IMR-90 (cell line): ENCODE measurements at regions not wholly inside any gene's neighbourhood (a gene's known extent, or its start where the extent isn't known, plus 50 kb on each side); places are given as distances from the start of the nearest gene placed in this dataset.

Experiments
- ATAC-seq: fragments of 200-7000 bp; cut with Tn5 transposase; 2 replicates; pipeline ENCODE4 v1.9.1; 2020; ENCODE audit warnings: low read depth, mild to moderate bottlenecking, moderate library complexity
- BruUV-seq: library from RNA; stranded (reverse); fragments of 400-500 nt; replicated peaks from 2 replicates; lab custom pipeline; 2021; lab: Mats Ljungman, UMichigan
- CTCF ChIA-PET: fragments of 300-600 bp; formaldehyde crosslinking; extraction: SDS; loops from one replicate; lab custom pipeline; 2021; ENCODE audit warnings: antibody characterized with exemption; lab: Yijun Ruan, JAX
- POLR2A ChIA-PET: fragments of 300-600 bp; sonication (Branson Sonifier 250); formaldehyde crosslinking; loops from one replicate; lab custom pipeline; 2022; ENCODE audit warnings: antibody characterized with exemption; ENCODE audit not compliant: unreplicated experiment; lab: Charles Lee
- DNase-seq: peaks from one replicate; pipeline ENCODE4 v3.0.0; 2013
- H2AFZ ChIP-seq: replicated peaks from 2 replicates; pipeline ENCODE3; 2013; ENCODE audit warnings: low read length, mild to moderate bottlenecking; ENCODE audit not compliant: poor library complexity
- H2AK5ac ChIP-seq: 2 replicates; pipeline ENCODE4 v1.6.1; 2013; ENCODE audit warnings: low read depth, low read length, inconsistent platforms
- H2AK9ac ChIP-seq: replicated peaks from 2 replicates; pipeline ENCODE3; 2013; ENCODE audit warnings: mild to moderate bottlenecking, low read depth, low read length, moderate library complexity; ENCODE audit not compliant: poor library complexity
- H2BK120ac ChIP-seq: 2 replicates; pipeline ENCODE4 v1.6.1; 2013; ENCODE audit warnings: low read depth, low read length, inconsistent platforms
- H2BK15ac ChIP-seq: 3 replicates; pipeline ENCODE4 v1.6.1; 2013; ENCODE audit warnings: low read depth, low read length, inconsistent platforms
- H2BK20ac ChIP-seq: 2 replicates; pipeline ENCODE4 v1.6.1; 2013; ENCODE audit warnings: low read depth, mild to moderate bottlenecking, inconsistent platforms, low read length, moderate library complexity
- H2BK5ac ChIP-seq: 2 replicates; pipeline ENCODE4 v1.6.1; 2013; ENCODE audit warnings: mild to moderate bottlenecking, low read depth, low read length, inconsistent platforms; ENCODE audit not compliant: poor library complexity, severe bottlenecking
- H3K14ac ChIP-seq: replicated peaks from 2 replicates; pipeline ENCODE4 v1.6.1; 2013; ENCODE audit warnings: low read depth, low read length, inconsistent platforms
- H3K18ac ChIP-seq: 2 replicates; pipeline ENCODE4 v1.6.1; 2013; ENCODE audit warnings: low read depth, low read length, control low read depth
- H3K23ac ChIP-seq: 2 replicates; pipeline ENCODE4 v1.6.1; 2013; ENCODE audit warnings: low read depth, low read length, inconsistent platforms
- H3K27ac ChIP-seq: 2 replicates; pipeline ENCODE4 v1.5.1; 2013; ENCODE audit warnings: mild to moderate bottlenecking, control low read depth, low read length; ENCODE audit not compliant: insufficient read depth
- H3K27me3 ChIP-seq: 2 replicates; pipeline ENCODE4 v1.6.1; 2013; ENCODE audit warnings: low read length; ENCODE audit not compliant: control insufficient read depth, insufficient read depth
- H3K36me3 ChIP-seq: 2 replicates; pipeline ENCODE4 v1.6.1; 2013; ENCODE audit warnings: low read length, mixed read lengths; ENCODE audit not compliant: control insufficient read depth, insufficient read depth
- H3K4ac ChIP-seq: 2 replicates; pipeline ENCODE4 v1.6.1; 2013; ENCODE audit warnings: low read depth, low read length, inconsistent platforms
- H3K4me1 ChIP-seq: 2 replicates; pipeline ENCODE4 v1.6.1; 2013; ENCODE audit warnings: low read length, mixed read lengths; ENCODE audit not compliant: control insufficient read depth, insufficient read depth
- H3K4me2 ChIP-seq: 2 replicates; pipeline ENCODE4 v1.6.1; 2013; ENCODE audit warnings: low read depth, mild to moderate bottlenecking, control low read depth, low read length, moderate library complexity
- H3K4me3 ChIP-seq: 2 replicates; pipeline ENCODE4 v1.5.1; 2013; ENCODE audit warnings: low read depth, mild to moderate bottlenecking, control low read depth, low read length, moderate library complexity; ENCODE audit not compliant: insufficient read depth
- H3K56ac ChIP-seq: 2 replicates; pipeline ENCODE4 v1.6.1; 2013; ENCODE audit warnings: low read length, inconsistent platforms; ENCODE audit not compliant: insufficient read depth; ENCODE audit errors: extremely low read depth
- H3K79me1 ChIP-seq, 2 experiments: 2 replicates each; pipeline ENCODE4 v1.6.1; 2013; ENCODE audit warnings: low read length in 2 of 2, inconsistent platforms in 1 of 2, low read depth in 1 of 2
- H3K9ac ChIP-seq: 2 replicates; pipeline ENCODE4 v1.6.1; 2013; ENCODE audit warnings: low read depth, low read length, control low read depth
- H3K9me1 ChIP-seq: 2 replicates; pipeline ENCODE4 v1.6.1; 2013; ENCODE audit warnings: low read length, inconsistent platforms; ENCODE audit not compliant: insufficient read depth
- H3K9me3 ChIP-seq: 2 replicates; pipeline ENCODE4 v1.6.1; 2013; ENCODE audit warnings: low read length; ENCODE audit not compliant: control insufficient read depth, insufficient read depth
- H4K20me1 ChIP-seq: 2 replicates; pipeline ENCODE4 v1.6.1; 2013; ENCODE audit warnings: low read length, inconsistent platforms; ENCODE audit not compliant: insufficient read depth
- H4K5ac ChIP-seq: 2 replicates; pipeline ENCODE4 v1.6.1; 2013; ENCODE audit warnings: mild to moderate bottlenecking, low read depth, low read length, control low read depth
- H4K8ac ChIP-seq, 2 experiments: 2 replicates each; pipeline ENCODE4 v1.6.1; 2013; ENCODE audit warnings: low read depth in 2 of 2, low read length in 2 of 2, control low read depth in 1 of 2, inconsistent platforms in 1 of 2
- H4K91ac ChIP-seq: 2 replicates; pipeline ENCODE4 v1.6.1; 2013; ENCODE audit warnings: low read depth, low read length, inconsistent platforms; ENCODE audit not compliant: insufficient read depth
- BHLHE40 ChIP-seq: fragments of 150-350 bp; IDR thresholded peaks from 2 replicates; pipeline ENCODE4 v1.6.1; 2016; ENCODE audit warnings: mild to moderate bottlenecking, low read depth, low read length
- CEBPB ChIP-seq: IDR thresholded peaks from 2 replicates; pipeline ENCODE4 v1.6.1; 2012; ENCODE audit warnings: low read depth, low read length, improper control_type of control experiment
- CHD1 ChIP-seq: IDR thresholded peaks from 2 replicates; pipeline ENCODE4 v1.6.1; 2012; ENCODE audit warnings: low read depth, low read length, improper control_type of control experiment
- FOS ChIP-seq: fragments of 150-350 bp; IDR thresholded peaks from 2 replicates; pipeline ENCODE4 v1.6.1; 2016; ENCODE audit warnings: low read depth, low read length
- MAFK ChIP-seq: IDR thresholded peaks from 2 replicates; pipeline ENCODE4 v1.6.1; 2012; ENCODE audit warnings: low read depth, low read length, improper control_type of control experiment
- MAZ ChIP-seq: IDR thresholded peaks from 2 replicates; pipeline ENCODE4 v1.6.1; 2012; ENCODE audit warnings: low read depth, mild to moderate bottlenecking, low read length, improper control_type of control experiment, moderate library complexity, borderline replicate concordance
- NFE2L2 ChIP-seq: fragments of 150-350 bp; IDR thresholded peaks from 2 replicates; pipeline ENCODE4 v1.6.1; 2016; ENCODE audit warnings: low read depth, mild to moderate bottlenecking, low read length
- POLR2A ChIP-seq: IDR thresholded peaks from 2 replicates; pipeline ENCODE4 v1.6.1; 2012; ENCODE audit warnings: mild to moderate bottlenecking, low read depth, low read length
- RAD21 ChIP-seq: IDR thresholded peaks from 2 replicates; pipeline ENCODE4 v1.6.1; 2012; ENCODE audit warnings: low read length, improper control_type of control experiment
- RCOR1 ChIP-seq: IDR thresholded peaks from 2 replicates; pipeline ENCODE4 v1.6.1; 2012; ENCODE audit warnings: mild to moderate bottlenecking, low read length, improper control_type of control experiment; ENCODE audit not compliant: insufficient replicate concordance
- RFX5 ChIP-seq: IDR thresholded peaks from 2 replicates; pipeline ENCODE4 v1.8.0; 2012; ENCODE audit warnings: low read depth, mild to moderate bottlenecking, low read length, moderate library complexity
- SMC3 ChIP-seq: fragments of 150-350 bp; IDR thresholded peaks from 2 replicates; pipeline ENCODE4 v1.6.1; 2016; ENCODE audit warnings: low read depth, mild to moderate bottlenecking, antibody characterized with exemption, low read length, moderate library complexity
- WGBS, 2 experiments: methylation state at CpG; one replicate each; pipeline versions ENCODE4 v1.1.5 to v1.1.7; 2013; ENCODE audit warnings: missing lambda C conversion rate in 2 of 2; ENCODE audit not compliant: insufficient read length in 1 of 2; ENCODE audit errors: extremely low coverage in 2 of 2; 5-methylcytosine and 5-hydroxymethylcytosine counted together
- dilution Hi-C: fragments of 300-500 bp; cut with HindIII; formaldehyde crosslinking; loops from one replicate; pipeline ENCODE4 v1.14.3; 2018; ENCODE audit warnings: low sequenced_read_pairs; ENCODE audit not compliant: unreplicated experiment
- in situ Hi-C: fragments of 300-500 bp; cut with MboI; formaldehyde crosslinking; loops from 3 replicates; pipeline ENCODE4 v1.14.3; 2019; ENCODE audit warnings: low sequenced_read_pairs, inconsistent platforms, mixed read lengths
- intact Hi-C: fragments of 100-400 bp; cut with micrococcal nuclease; formaldehyde crosslinking; loops from 2 replicates; pipeline ENCODE4 v1.10.0; 2022
- TF ChIP-seq, protein P1 (sequence below): fragments of 150-350 bp; IDR thresholded peaks from 2 replicates; pipeline ENCODE4 v1.6.1; 2017; ENCODE audit warnings: mild to moderate bottlenecking, antibody characterized with exemption, low read length, low read depth
- TF ChIP-seq, protein P2 (sequence below): conservative IDR thresholded peaks from 2 replicates; pipeline ENCODE4 v1.5.1; 2012; ENCODE audit warnings: mild to moderate bottlenecking, low read depth, low read length, improper control_type of control experiment
- TF ChIP-seq, protein P3 (sequence below): fragments of 150-350 bp; IDR thresholded peaks from 2 replicates; pipeline ENCODE4 v1.6.1; 2016; ENCODE audit warnings: low read depth, mild to moderate bottlenecking, low read length, moderate library complexity, borderline replicate concordance

DNA sequence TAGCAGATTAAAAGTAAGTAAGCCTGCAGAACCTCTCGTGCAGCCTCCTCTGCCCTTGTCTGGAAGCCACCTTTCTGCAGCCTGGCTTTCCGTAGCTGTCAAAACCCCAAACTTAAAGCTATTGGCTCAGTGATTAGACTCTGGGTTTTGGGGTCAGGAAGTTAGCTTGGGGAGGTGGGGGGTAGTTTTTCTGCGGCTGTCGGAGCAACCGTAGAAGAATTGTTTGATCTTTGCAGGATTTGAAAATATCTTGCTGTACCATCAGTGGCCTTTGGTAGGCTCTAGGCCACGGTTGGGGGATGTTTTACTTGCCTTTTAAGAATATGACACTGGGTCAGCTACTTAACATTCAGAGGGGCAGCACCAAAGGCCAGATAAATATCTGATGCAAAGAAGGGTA lies 88.4 kb upstream of the RASGRP1 start:
- Histone ChIP-seq H4K8ac (no peak overlapping the region), H2BK5ac (no peak overlapping the region), H3K36me3 (no peaks in the 10 kb centered on the region), H4K5ac (no peak overlapping the region), H3K27me3 (peaks cover 55% of the 10 kb centered on the region), H3K4me1 (no peaks in the 10 kb centered on the region), H4K91ac (no peak overlapping the region), H3K4me3 (no peak overlapping the region), H3K18ac (no peak overlapping the region), H3K23ac (no peak overlapping the region), H3K9ac (no peak overlapping the region), H2BK15ac (no peak overlapping the region), H3K79me1 (no peaks in the 10 kb centered on the region), H3K4ac (no peak overlapping the region), H3K14ac (no peak overlapping the region), H3K27ac (no peak overlapping the region), H2AFZ (no peak overlapping the region), H2BK20ac (no peak overlapping the region), H3K9me3 (no peaks in the 10 kb centered on the region), H3K4me2 (no peak overlapping the region), H2AK5ac (no peak overlapping the region), H2BK120ac (no peak overlapping the region), H2AK9ac (no peak overlapping the region), H3K9me1 (no peaks in the 10 kb centered on the region), H3K56ac (no peak overlapping the region), H4K20me1 (no peaks in the 10 kb centered on the region)
- ChIA-PET CTCF (interaction anchor here (0.6 kb wide), 1 partner anchor 39 kb away, joined by 7 read pairs; no protein-coding TSS in a partner anchor), POLR2A (no interaction called here)
- DNase-seq, result no peak
- intact Hi-C loops, result no loop called here
- 50% methylated on average over 2 of the region's 6 CpGs; no CpG with 5 or more reads in 1 of the 2 experiments for WGBS, 2 experiments
- dilution Hi-C loops, result no loop called here
- BruUV-seq, result no TSS peak
- no peak for ATAC-seq
- in situ Hi-C loops, result loop anchor here (25.0 kb wide), 1 partner anchor 466 kb away; no protein-coding TSS in a partner anchor
- TF ChIP-seq, protein P1, sequence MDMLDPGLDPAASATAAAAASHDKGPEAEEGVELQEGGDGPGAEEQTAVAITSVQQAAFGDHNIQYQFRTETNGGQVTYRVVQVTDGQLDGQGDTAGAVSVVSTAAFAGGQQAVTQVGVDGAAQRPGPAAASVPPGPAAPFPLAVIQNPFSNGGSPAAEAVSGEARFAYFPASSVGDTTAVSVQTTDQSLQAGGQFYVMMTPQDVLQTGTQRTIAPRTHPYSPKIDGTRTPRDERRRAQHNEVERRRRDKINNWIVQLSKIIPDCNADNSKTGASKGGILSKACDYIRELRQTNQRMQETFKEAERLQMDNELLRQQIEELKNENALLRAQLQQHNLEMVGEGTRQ, result no peak
- TF ChIP-seq RCOR1, result no peak
- no peak for TF ChIP-seq BHLHE40
- TF ChIP-seq POLR2A, result no peak
- TF ChIP-seq RFX5, result no peak
- no peak for TF ChIP-seq MAZ
- TF ChIP-seq, protein P2, sequence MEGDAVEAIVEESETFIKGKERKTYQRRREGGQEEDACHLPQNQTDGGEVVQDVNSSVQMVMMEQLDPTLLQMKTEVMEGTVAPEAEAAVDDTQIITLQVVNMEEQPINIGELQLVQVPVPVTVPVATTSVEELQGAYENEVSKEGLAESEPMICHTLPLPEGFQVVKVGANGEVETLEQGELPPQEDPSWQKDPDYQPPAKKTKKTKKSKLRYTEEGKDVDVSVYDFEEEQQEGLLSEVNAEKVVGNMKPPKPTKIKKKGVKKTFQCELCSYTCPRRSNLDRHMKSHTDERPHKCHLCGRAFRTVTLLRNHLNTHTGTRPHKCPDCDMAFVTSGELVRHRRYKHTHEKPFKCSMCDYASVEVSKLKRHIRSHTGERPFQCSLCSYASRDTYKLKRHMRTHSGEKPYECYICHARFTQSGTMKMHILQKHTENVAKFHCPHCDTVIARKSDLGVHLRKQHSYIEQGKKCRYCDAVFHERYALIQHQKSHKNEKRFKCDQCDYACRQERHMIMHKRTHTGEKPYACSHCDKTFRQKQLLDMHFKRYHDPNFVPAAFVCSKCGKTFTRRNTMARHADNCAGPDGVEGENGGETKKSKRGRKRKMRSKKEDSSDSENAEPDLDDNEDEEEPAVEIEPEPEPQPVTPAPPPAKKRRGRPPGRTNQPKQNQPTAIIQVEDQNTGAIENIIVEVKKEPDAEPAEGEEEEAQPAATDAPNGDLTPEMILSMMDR, result no peak
- no peak for TF ChIP-seq CEBPB
- TF ChIP-seq CHD1, result no peak
- no peak for TF ChIP-seq NFE2L2
- no peak for TF ChIP-seq MAFK
- no peak for TF ChIP-seq SMC3
- TF ChIP-seq RAD21, result no peak
- TF ChIP-seq, protein P3, sequence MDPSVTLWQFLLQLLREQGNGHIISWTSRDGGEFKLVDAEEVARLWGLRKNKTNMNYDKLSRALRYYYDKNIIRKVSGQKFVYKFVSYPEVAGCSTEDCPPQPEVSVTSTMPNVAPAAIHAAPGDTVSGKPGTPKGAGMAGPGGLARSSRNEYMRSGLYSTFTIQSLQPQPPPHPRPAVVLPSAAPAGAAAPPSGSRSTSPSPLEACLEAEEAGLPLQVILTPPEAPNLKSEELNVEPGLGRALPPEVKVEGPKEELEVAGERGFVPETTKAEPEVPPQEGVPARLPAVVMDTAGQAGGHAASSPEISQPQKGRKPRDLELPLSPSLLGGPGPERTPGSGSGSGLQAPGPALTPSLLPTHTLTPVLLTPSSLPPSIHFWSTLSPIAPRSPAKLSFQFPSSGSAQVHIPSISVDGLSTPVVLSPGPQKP, result no peak
- TF ChIP-seq FOS, result no peak
